DND-41 (cell line): ENCODE measurements at regions not wholly inside any gene's neighbourhood (a gene's known extent, or its start where the extent isn't known, plus 50 kb on each side); places are given as distances from the start of the nearest gene placed in this dataset.

ENCODE experiments used
- CTCF ChIP-seq: IDR thresholded peaks from 2 replicates; pipeline ENCODE4 v1.5.1; 2012; ENCODE audit warnings: borderline replicate concordance, low read length, moderate library complexity, mild to moderate bottlenecking; ENCODE audit not compliant: poor library complexity, severe bottlenecking; ENCODE audit errors: extremely low read depth
- EZH2 ChIP-seq: IDR thresholded peaks from 3 replicates; pipeline ENCODE4 v1.6.1; 2012; ENCODE audit warnings: borderline replicate concordance, low read depth, mild to moderate bottlenecking, moderate library complexity, low read length, inconsistent platforms; ENCODE audit not compliant: severe bottlenecking

GRCh38 chr7:4345004-4345403, 337.1 kb upstream of the FOXK1 start:
- TF ChIP-seq CTCF (no peak), EZH2 (no peak)
